ENCODE measurements at regions not wholly inside any gene's neighbourhood (a gene's known extent, or its start where the extent isn't known, plus 50 kb on each side); places are given as distances from the start of the nearest gene placed in this dataset.

DNA sequence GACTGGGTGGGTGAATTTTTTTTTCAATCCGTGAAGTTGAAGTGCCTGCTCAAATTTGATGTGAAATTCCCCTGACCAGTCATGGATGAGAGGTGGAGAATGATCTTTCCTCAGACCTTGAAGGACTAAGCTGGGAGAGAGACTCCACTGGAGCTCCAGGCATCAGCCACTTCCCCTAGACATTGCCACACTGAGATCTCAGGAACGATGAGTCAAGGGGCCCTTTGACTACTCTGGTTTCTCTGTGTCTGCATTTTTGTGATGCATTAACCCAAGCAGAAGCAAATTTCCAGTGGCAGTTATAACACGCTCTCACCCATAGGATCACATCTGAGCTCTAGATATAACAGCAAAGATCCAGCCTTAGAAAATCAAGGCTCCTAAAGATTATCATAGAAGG is 171.2 kb upstream of the KIF2A start:
- no peak for TF ChIP-seq EZH2phosphoT487 (IDR thresholded peaks at IDR 0.05; ENCODE audit: low read depth)
- TF ChIP-seq CTCF (IDR thresholded peaks at IDR 0.05; ENCODE audit: low read depth, low read length) = no peak

Measured in OCI-LY3 (cell line).